Ovary (tissue), 3 donors: ENCODE measurements at regions not wholly inside any gene's neighbourhood (a gene's known extent, or its start where the extent isn't known, plus 50 kb on each side); places are given as distances from the start of the nearest gene placed in this dataset.
"Not testable (repeated sequence)": the region's sequence is repeated elsewhere in the genome, so short reads cannot be mapped to it uniquely, and the experiment has no call there.

Source experiments
- POLR2A ChIP-seq: fragments of 450-650 bp; IDR thresholded peaks from one replicate; pipeline ENCODE4 v1.6.1; 2017; ENCODE audit warnings: antibody characterized with exemption, mild to moderate bottlenecking, moderate library complexity
- TF ChIP-seq, protein P1 (sequence below), 3 donors: fragments of 450-650 bp in 2 of 3; fragments of 200-600 bp in 1 of 3; IDR thresholded peaks; one replicate each; pipeline versions ENCODE4 v1.5.1 to v1.8.0; 2016 to 2022; ENCODE audit warnings: antibody characterized with exemption in 3 of 3, mild to moderate bottlenecking in 1 of 3
- donor health status: DM: no; HTN: no; CAD: no.

- TF ChIP-seq, protein P1, sequence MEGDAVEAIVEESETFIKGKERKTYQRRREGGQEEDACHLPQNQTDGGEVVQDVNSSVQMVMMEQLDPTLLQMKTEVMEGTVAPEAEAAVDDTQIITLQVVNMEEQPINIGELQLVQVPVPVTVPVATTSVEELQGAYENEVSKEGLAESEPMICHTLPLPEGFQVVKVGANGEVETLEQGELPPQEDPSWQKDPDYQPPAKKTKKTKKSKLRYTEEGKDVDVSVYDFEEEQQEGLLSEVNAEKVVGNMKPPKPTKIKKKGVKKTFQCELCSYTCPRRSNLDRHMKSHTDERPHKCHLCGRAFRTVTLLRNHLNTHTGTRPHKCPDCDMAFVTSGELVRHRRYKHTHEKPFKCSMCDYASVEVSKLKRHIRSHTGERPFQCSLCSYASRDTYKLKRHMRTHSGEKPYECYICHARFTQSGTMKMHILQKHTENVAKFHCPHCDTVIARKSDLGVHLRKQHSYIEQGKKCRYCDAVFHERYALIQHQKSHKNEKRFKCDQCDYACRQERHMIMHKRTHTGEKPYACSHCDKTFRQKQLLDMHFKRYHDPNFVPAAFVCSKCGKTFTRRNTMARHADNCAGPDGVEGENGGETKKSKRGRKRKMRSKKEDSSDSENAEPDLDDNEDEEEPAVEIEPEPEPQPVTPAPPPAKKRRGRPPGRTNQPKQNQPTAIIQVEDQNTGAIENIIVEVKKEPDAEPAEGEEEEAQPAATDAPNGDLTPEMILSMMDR (IDR thresholded peaks at IDR 0.05), result not testable (repeated sequence)
- TF ChIP-seq POLR2A, result not testable (repeated sequence)
Observed at GRCh38 chr6:58047865-58048264, 730.4 kb downstream of the PRIM2 start.
